Right hindlimb (tissue), 1 donor: ENCODE measurements at regions not wholly inside any gene's neighbourhood (a gene's known extent, or its start where the extent isn't known, plus 50 kb on each side); places are given as distances from the start of the nearest gene placed in this dataset.

Experiments
- DNase-seq: peaks from one replicate; pipeline ENCODE4 v3.0.0-alpha.2; 2018

DNA sequence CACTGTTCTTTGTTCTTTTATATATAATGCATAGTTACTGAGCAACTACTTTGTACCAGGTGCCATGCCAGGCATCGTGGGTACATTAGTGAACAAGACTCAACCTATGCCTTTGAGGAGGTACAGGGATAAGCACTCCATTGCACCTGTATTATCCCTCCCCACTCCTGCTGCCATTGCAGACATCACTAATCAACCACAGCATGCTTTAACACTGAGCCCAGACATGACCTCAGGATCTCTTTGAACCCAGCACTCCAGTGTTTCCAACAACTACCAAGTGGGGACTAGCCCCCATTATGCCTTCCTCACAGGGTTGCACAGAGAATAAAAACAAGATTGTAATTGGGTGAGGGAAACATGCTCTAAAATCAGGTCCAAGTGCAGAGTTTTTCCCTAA, 60.5 kb upstream of the COL13A1 start:
- no peak for DNase-seq

DNA sequence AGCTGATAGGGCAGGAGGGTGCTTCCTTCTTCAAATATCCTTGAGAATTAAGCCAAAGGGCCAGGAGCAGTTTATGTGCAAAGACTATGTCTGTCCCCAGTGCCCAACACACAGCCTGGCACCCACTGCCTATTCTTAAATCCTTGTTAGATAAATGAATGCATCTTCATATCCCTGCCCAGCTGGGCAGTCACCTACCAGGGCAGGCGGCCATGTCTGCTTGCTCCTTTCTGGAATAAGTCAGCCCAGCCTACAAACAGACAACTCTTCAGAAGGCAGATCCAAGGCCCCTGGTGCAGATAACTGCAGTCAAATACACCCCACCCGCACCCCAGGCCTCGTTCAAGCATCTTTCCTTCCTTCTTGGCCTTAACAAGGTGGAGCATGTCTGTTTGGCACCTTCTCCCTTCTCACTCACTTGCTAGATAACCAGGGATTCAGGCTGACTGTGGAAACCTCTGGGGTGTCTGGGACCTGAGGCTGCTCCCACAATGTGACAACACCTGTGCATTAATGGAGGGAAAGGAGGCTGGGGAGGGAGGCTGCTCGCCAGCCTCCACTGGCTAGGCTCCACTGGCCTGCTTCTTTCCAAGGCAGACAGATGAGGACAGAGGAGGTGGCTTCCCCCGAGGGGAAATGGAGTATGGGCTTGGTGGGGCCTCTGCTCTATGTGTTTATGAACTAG, 59.9 kb upstream of the COL13A1 start:
- DNase-seq: no peak

GRCh38 chr10:69742356-69742695, 59.4 kb upstream of the COL13A1 start:
- no peak for DNase-seq

DNA sequence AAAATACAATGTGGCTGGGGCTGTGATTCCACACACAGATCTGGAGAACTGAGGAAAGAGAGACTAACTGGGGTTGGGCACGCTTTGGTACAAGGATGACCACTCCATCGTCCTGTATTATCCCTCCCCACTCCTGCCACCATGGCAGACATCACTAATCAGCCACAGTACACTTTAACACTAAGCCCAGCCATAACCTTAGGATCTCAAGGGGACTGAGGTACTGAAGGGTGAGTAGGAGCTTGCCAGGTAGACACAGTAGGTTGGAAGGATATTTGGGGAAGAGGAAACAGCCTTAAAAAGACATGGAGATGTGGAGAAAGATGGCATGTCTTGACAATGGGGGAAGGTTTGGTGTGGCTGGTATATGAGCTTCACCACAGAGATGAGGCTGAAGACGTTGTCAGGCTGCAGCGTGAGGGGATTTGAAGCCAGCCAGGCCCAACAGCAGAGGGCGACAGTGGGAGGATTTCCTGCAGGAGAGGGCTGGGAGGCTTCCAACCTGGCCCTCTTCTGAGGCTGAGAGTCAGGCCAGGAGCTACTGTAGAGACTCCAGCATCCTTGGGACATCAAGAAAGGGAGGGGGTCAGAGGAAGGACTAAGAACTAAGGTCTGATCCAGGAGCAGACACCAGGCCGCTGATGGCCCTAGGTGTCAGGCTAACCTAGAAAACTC, 58.6 kb upstream of the COL13A1 start:
- DNase-seq: no peak

- no peak for DNase-seq
Observed at GRCh38 chr10:69744971-69745370, 56.7 kb upstream of the COL13A1 start.

GRCh38 chr10:69745698-69746097, 56.0 kb upstream of the COL13A1 start:
- no peak for DNase-seq

GRCh38 chr10:69747179-69747578, 54.5 kb upstream of the COL13A1 start:
- no peak for DNase-seq

GRCh38 chr10:69748621-69749020, 53.1 kb upstream of the COL13A1 start:
- DNase-seq: no peak

GRCh38 chr10:69749178-69750010, 52.3 kb upstream of the COL13A1 start:
- DNase-seq: no peak

- no peak for DNase-seq
Observed at GRCh38 chr10:69750011-69750373, 51.7 kb upstream of the COL13A1 start.

DNA sequence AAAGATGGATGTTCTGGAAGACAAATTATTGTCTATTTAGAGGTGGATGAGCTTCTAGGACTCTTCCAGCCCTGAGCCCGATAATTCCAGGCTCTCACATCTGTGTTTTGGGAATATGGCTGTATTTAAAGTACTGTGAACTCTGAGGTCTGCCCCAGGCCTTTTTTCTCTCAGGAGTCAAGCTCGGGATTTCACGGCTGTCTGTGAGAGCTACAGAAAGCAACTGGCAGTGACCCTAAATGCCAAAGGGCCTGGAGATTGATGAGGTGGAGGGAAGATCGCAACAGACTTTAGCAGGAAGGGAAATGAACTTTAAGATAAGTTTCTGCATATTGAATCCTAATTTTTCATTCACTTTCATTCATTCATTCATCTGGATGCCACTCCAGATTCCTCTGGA, 51.0 kb upstream of the COL13A1 start:
- DNase-seq: no peak

DNA sequence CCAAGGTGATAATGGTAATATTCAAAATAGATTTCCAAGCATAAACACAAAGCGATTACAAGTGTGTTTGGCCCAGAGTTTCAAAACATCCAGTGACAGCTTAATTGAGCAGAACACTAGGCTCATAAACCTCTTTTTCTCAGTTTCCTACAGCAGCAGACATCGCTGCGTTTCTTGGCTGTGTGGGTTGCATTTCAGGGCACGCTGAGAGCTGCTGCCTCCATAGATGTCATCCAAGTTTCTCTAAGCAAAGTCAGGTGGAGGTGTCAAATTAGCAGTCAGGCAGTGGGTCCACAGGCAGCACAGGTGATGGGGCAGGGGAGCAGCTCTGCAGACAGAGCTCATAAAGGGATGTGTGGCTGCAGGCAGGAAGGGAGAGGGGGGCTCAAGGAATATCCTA, 50.5 kb upstream of the COL13A1 start:
- no peak for DNase-seq
